C4-2B (cell line): ENCODE measurements at regions not wholly inside any gene's neighbourhood (a gene's known extent, or its start where the extent isn't known, plus 50 kb on each side); places are given as distances from the start of the nearest gene placed in this dataset.

Experiments used
- H3K27ac ChIP-seq: fragments of 450-650 bp; 2 replicates; pipeline ENCODE4 v1.5.1; 2017
- CTCF ChIP-seq: fragments of 450-650 bp; conservative IDR thresholded peaks from 2 replicates; pipeline ENCODE4 v1.5.1; 2017; ENCODE audit warnings: mild to moderate bottlenecking
- ZFX ChIP-seq: fragments of 450-650 bp; IDR thresholded peaks from 2 replicates; pipeline ENCODE4 v1.6.1; 2017

GRCh38 chr14:53874704-53875103 is 81.9 kb downstream of the BMP4 start:
- TF ChIP-seq ZFX (no peak), CTCF (no peak)
- no peak overlapping the region for H3K27ac ChIP-seq

- TF ChIP-seq ZFX (no peak), CTCF (no peak)
- no peak overlapping the region for H3K27ac ChIP-seq
Observed at GRCh38 chr14:53872681-53873089, 83.9 kb downstream of the BMP4 start.

DNA sequence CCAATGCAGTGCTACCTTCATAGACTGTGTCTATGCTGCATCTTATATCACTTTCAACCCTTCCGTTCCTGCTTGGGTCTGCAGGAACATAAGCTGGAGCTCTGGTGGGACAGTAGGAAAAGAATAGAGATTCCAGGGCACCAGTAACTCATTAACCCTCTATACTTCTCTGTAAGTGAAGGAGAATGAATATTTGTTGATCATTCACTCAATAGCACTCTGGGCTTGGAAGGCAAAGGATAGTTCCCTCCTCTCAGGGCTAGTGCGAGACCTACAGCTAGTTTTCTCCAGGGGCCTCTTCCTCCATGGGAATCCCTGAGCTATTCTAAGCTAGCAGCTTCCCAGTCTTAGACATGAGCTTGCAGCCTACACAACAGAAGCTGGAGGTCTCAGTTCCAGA is 84.7 kb downstream of the BMP4 start:
- TF ChIP-seq CTCF: no peak
- TF ChIP-seq ZFX: no peak
- H3K27ac ChIP-seq: no peak overlapping the region

GRCh38 chr14:53871011-53871410 is 85.6 kb downstream of the BMP4 start:
- H3K27ac ChIP-seq: no peak overlapping the region
- TF ChIP-seq ZFX (no peak), CTCF (no peak)

- no peak overlapping the region for H3K27ac ChIP-seq
- TF ChIP-seq CTCF (no peak), ZFX (no peak)
Observed at GRCh38 chr14:53865711-53866110, 90.9 kb downstream of the BMP4 start.

DNA sequence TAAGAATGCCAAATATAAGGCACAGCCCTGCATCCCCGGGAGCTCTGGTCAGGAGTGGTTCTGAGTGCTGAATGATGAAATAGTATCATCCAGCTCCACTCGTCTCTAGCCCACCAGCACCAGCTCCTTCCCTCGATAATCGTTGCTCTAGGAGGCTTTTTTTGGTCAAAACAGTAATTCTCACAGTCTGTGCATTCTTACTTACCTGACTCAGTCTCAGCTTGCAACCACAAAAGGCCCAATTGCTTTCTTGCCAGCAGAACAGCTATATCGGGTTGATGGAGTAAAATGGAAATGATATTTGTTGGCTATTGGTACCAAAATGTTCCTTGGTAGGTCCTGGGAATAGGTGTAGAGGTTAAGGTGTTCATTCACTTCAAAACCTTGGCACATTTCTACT is 94.8 kb downstream of the BMP4 start:
- no peak overlapping the region for H3K27ac ChIP-seq
- TF ChIP-seq CTCF: no peak
- no peak for TF ChIP-seq ZFX

DNA sequence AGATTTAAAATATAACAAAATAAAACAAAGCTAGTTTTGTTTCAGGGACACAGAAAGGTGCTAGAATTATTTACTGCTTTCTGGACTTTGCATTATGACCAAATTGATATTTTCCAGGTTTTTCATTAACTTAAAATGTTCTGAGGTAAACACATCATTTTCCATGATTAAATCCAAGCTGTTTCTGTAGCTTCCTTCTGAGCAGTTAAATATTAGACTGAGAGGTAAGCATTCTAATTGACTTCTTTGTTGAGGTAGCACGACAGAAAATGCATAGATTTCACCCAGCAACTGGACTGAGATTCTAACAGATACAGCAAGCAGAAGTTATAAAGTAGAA is 98.3 kb downstream of the BMP4 start:
- no peak overlapping the region for H3K27ac ChIP-seq
- TF ChIP-seq ZFX: no peak

GRCh38 chr14:53857625-53858344 is 98.8 kb downstream of the BMP4 start:
- H3K27ac ChIP-seq: no peak overlapping the region
- no peak for TF ChIP-seq ZFX
- TF ChIP-seq CTCF: no peak
